Heart left ventricle (tissue), 16 donors: ENCODE measurements at regions not wholly inside any gene's neighbourhood (a gene's known extent, or its start where the extent isn't known, plus 50 kb on each side); places are given as distances from the start of the nearest gene placed in this dataset.

ENCODE experiments used
- ATAC-seq, 4 donors: fragments of 200-7000 bp; cut with Tn5 transposase; one replicate each; pipeline ENCODE4 v1.9.1; 2020 to 2022; ENCODE audit warnings: moderate library complexity in 4 of 4, mild to moderate bottlenecking in 3 of 4, moderate number of reproducible peaks in 1 of 4
- DNase-seq, 5 donors: peaks; one replicate each; pipeline ENCODE4 v3.0.0-alpha.2; 2020
- H3K27ac ChIP-seq, 12 donors: fragments of 200-600 bp; sonication (generic) in 4 of 12; one replicate each; pipeline versions ENCODE4 v1.5.0 to v1.8.0; 2016 to 2022; ENCODE audit warnings: mild to moderate bottlenecking in 2 of 12
- H3K27me3 ChIP-seq, 9 donors: fragments of 200-600 bp; sonication (generic) in 2 of 9; one replicate each; pipeline versions ENCODE4 v1.5.1 to v1.8.0; 2016 to 2022; ENCODE audit warnings: mild to moderate bottlenecking in 3 of 9
- H3K36me3 ChIP-seq, 9 donors: fragments of 200-600 bp; sonication (generic) in 2 of 9; one replicate each; pipeline versions ENCODE4 v1.5.0 to v1.8.0; 2018 to 2022; ENCODE audit warnings: mild to moderate bottlenecking in 2 of 9
- H3K4me1 ChIP-seq, 12 donors: fragments of 200-600 bp; sonication (generic) in 4 of 12; one replicate each; pipeline versions ENCODE4 v1.5.0 to v1.8.0; 2016 to 2022; ENCODE audit warnings: mild to moderate bottlenecking in 3 of 12
- H3K4me3 ChIP-seq, 12 donors: fragments of 200-600 bp; sonication (generic) in 4 of 12; one replicate each; pipeline versions ENCODE4 v1.5.0 to v1.8.0; 2017 to 2022; ENCODE audit warnings: mild to moderate bottlenecking in 9 of 12, moderate library complexity in 4 of 12
- H3K9me3 ChIP-seq, 12 donors: fragments of 200-600 bp; sonication (generic) in 4 of 12; one replicate each; pipeline versions ENCODE4 v1.5.0 to v1.8.0; 2016 to 2022; ENCODE audit warnings: mild to moderate bottlenecking in 1 of 12
- CTCF ChIP-seq, 12 donors: fragments of 200-600 bp; sonication (generic) in 4 of 12; IDR thresholded peaks; one replicate each; pipeline versions ENCODE4 v1.5.0 to v1.8.0; 2018 to 2022; ENCODE audit warnings: antibody characterized with exemption in 12 of 12, mild to moderate bottlenecking in 5 of 12
- POLR2A ChIP-seq, 2 donors: fragments of 450-650 bp; IDR thresholded peaks; one replicate each; pipeline ENCODE4 v1.6.1; 2017; ENCODE audit warnings: antibody characterized with exemption in 2 of 2, mild to moderate bottlenecking in 2 of 2, moderate library complexity in 2 of 2
- WGBS, 4 donors: extraction: QIAGEN DNeasy Blood & Tissue Kit in 2 of 4; methylation state at CpG; one replicate each; pipeline versions ENCODE4 v1.1.5 to v1.1.7; 2013 to 2018; 5-methylcytosine and 5-hydroxymethylcytosine counted together
- intact Hi-C, 10 donors: fragments of 100-400 bp; cut with DNase I; formaldehyde crosslinking; loops; one replicate each; pipeline versions ENCODE4 v1.11.1 to v1.14.2; 2022
- donor health status: ischemic (EF 13 %, LVEDD 7.1; RV severe dilation, severe dysfunction).
- donor health status: healthy with polysubstance abuse.
- donor health status: DM: no; HTN: yes; CAD: no.
- donor health status: DM: no; HTN: no; CAD: no.
- donor health status: ischemic (EF 25% LVEDD 6.9; RV normal size, moderate dysfunction).
- donor health status: ischemic (EF 25% LVEDD 5.7; RV mildly dilated, moderate dysfunction).
- donor health status: healthy.
- donor health status: DM: yes; HTN: yes; CAD: no.
- donor health status: ischemic (EF 35%, LVEDD 5.7; RV mildly dilated, moderate dysfunction).
- donor health status: nonischemic (EF 11% LVEDD 7.7; RV severe dilation, severe dysfunction).
- donor health status: DM: yes; HTN: yes; CAD: no.
- donor health status: PGD.
- donor health status: ischemic (EF 29% LVEDD 5.4; RV normal size, mild dysfunction).
- donor health status: nonischemic (EF 23%, LVEDD 6.1; RV moderate dilation, normal function).

GRCh38 chr1:221109930-221110329 is 230.7 kb downstream of the HLX start:
- Histone ChIP-seq H3K4me1 (peaks cover 0 to 5% (median 0%) of the 10 kb centered on the region in 12 donors), H3K27ac (no peak overlapping the region), H3K4me3 (no peak overlapping the region), H3K36me3 (no peaks in the 10 kb centered on the region), H3K9me3 (peaks cover 0 to 33% (median 2%) of the 10 kb centered on the region in 12 donors), H3K27me3 (no peaks in the 10 kb centered on the region)
- TF ChIP-seq POLR2A (IDR thresholded peaks at IDR 0.05) (no peak), CTCF (IDR thresholded peaks at IDR 0.05) (no peak)
- ATAC-seq = no peak
- intact Hi-C loops = loop anchor here in 1 of 10 donors (10.0 kb wide), 1 partner anchor 225 kb away; no protein-coding TSS in a partner anchor
- DNase-seq = no peak

GRCh38 chr1:221117133-221117532 is 237.9 kb downstream of the HLX start:
- no peak for TF ChIP-seq CTCF (IDR thresholded peaks at IDR 0.05)
- TF ChIP-seq POLR2A (IDR thresholded peaks at IDR 0.05) = no peak
- intact Hi-C loops = loop anchor here in 3 of 10 donors (5.0 to 10.0 kb wide), 3 partner anchors 55 to 235 kb away; no protein-coding TSS in a partner anchor
- WGBS, 4 donors = 50 to 70% (median 63%) methylated on average over 1 of the region's 1 CpG
- DNase-seq (no peak), ATAC-seq (no peak)
- Histone ChIP-seq H3K4me1 (peaks cover 0 to 28% (median 24%) of the 10 kb centered on the region in 12 donors), H3K4me3 (no peak overlapping the region), H3K9me3 (peaks cover 0 to 24% (median 0%) of the 10 kb centered on the region in 12 donors), H3K27me3 (no peaks in the 10 kb centered on the region), H3K27ac (peak overlapping the region in 10 of 12 donors; percentile 51 to 90 (median 68)), H3K36me3 (no peaks in the 10 kb centered on the region)

GRCh38 chr1:221117548-221117951 is 238.3 kb downstream of the HLX start:
- WGBS, 4 donors = 48 to 60% (median 52%) methylated on average over 3 of the region's 3 CpGs
- intact Hi-C loops = loop anchor here in 3 of 10 donors (5.0 to 10.0 kb wide), 3 partner anchors 55 to 235 kb away; no protein-coding TSS in a partner anchor

GRCh38 chr1:221118176-221118937 is 239.1 kb downstream of the HLX start:
- intact Hi-C loops = loop anchor here in 3 of 10 donors (5.0 to 10.0 kb wide), 3 partner anchors 54 to 236 kb away; no protein-coding TSS in a partner anchor
- TF ChIP-seq CTCF (IDR thresholded peaks at IDR 0.05) (no peak), POLR2A (IDR thresholded peaks at IDR 0.05) (no peak)
- ATAC-seq (peak; percentile 61 to 73 (median 72)), DNase-seq (peak in 1 of 5 donors; percentile 35)
- WGBS, 4 donors = 17 to 29% (median 21%) methylated on average over 3 of the region's 3 CpGs
- Histone ChIP-seq H3K4me3 (peak overlapping the region in 1 of 12 donors; percentile 6), H3K4me1 (peaks cover 0 to 28% (median 24%) of the 10 kb centered on the region in 12 donors), H3K9me3 (peaks cover 0 to 15% (median 0%) of the 10 kb centered on the region in 12 donors), H3K27ac (peak overlapping the region; percentile 50 to 90 (median 62)), H3K27me3 (no peaks in the 10 kb centered on the region), H3K36me3 (no peaks in the 10 kb centered on the region)

More at GRCh38 chr1:221117548-221117951, 238.3 kb downstream of the HLX start:
- Histone ChIP-seq H3K4me1 (peaks cover 0 to 28% (median 24%) of the 10 kb centered on the region in 12 donors), H3K27me3 (no peaks in the 10 kb centered on the region), H3K4me3 (no peak overlapping the region), H3K36me3 (no peaks in the 10 kb centered on the region), H3K27ac (peak overlapping the region; percentile 29 to 90 (median 62)), H3K9me3 (peaks cover 0 to 22% (median 0%) of the 10 kb centered on the region in 12 donors)
- TF ChIP-seq POLR2A (IDR thresholded peaks at IDR 0.05) = no peak
- DNase-seq (peak; percentile 25 to 63 (median 55)), ATAC-seq (peak; percentile 79 to 93 (median 90))
